Hepatocyte (in vitro differentiated cells): ENCODE measurements at regions not wholly inside any gene's neighbourhood (a gene's known extent, or its start where the extent isn't known, plus 50 kb on each side); places are given as distances from the start of the nearest gene placed in this dataset.
"Not testable (repeated sequence)": the region's sequence is repeated elsewhere in the genome, so short reads cannot be mapped to it uniquely, and the experiment has no call there.

Source experiments
- EZH2phosphoT487 ChIP-seq: fragments of 200-600 bp; sonication (generic); IDR thresholded peaks from one replicate; pipeline ENCODE4 v1.6.1; 2018; ENCODE audit warnings: antibody characterized with exemption, mild to moderate bottlenecking, low read depth, moderate library complexity; ENCODE audit not compliant: unreplicated experiment, severe bottlenecking
- TF ChIP-seq, protein P1 (sequence below): fragments of 200-600 bp; sonication (generic); IDR thresholded peaks from 2 replicates; pipeline ENCODE4 v1.5.1; 2016; ENCODE audit warnings: antibody characterized with exemption, mild to moderate bottlenecking; ENCODE audit not compliant: poor library complexity

DNA sequence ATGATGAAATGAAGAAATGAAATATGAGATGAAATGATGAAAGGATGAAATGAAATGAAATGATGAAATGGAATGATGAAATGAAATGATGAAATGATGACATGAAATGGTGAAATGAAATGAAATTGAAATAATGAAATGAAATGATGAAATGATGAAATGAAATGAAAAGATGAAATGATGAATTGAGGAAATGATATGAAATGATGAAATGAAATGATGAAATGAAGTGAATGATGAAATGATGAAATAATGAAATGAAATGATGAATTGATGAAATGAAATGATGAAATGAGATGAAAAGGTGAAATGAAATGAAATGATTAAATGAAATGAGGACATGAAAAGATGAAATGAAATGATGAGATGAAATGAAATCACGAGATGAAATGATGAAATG is 639.2 kb downstream of the GOLGA6L6 start:
- TF ChIP-seq, protein P1, sequence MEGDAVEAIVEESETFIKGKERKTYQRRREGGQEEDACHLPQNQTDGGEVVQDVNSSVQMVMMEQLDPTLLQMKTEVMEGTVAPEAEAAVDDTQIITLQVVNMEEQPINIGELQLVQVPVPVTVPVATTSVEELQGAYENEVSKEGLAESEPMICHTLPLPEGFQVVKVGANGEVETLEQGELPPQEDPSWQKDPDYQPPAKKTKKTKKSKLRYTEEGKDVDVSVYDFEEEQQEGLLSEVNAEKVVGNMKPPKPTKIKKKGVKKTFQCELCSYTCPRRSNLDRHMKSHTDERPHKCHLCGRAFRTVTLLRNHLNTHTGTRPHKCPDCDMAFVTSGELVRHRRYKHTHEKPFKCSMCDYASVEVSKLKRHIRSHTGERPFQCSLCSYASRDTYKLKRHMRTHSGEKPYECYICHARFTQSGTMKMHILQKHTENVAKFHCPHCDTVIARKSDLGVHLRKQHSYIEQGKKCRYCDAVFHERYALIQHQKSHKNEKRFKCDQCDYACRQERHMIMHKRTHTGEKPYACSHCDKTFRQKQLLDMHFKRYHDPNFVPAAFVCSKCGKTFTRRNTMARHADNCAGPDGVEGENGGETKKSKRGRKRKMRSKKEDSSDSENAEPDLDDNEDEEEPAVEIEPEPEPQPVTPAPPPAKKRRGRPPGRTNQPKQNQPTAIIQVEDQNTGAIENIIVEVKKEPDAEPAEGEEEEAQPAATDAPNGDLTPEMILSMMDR, result not testable (repeated sequence)
- not testable (repeated sequence) for TF ChIP-seq EZH2phosphoT487
